ENCODE measurements at regions not wholly inside any gene's neighbourhood (a gene's known extent, or its start where the extent isn't known, plus 50 kb on each side); places are given as distances from the start of the nearest gene placed in this dataset.

- TF ChIP-seq CTCF (IDR thresholded peaks at IDR 0.05; ENCODE audit: low read length) (no peak), EZH2 (optimal IDR thresholded peaks at IDR 0.05; ENCODE audit: low read depth, low read length) (no peak)
Measured at GRCh38 chr21:35571910-35572309, 488.4 kb downstream of the SETD4 start.
